B cell (primary cell): ENCODE measurements at regions not wholly inside any gene's neighbourhood (a gene's known extent, or its start where the extent isn't known, plus 50 kb on each side); places are given as distances from the start of the nearest gene placed in this dataset.
"Not testable (repeated sequence)": the region's sequence is repeated elsewhere in the genome, so short reads cannot be mapped to it uniquely, and the experiment has no call there.

Source experiments
- EZH2 ChIP-seq: IDR thresholded peaks from 2 replicates; pipeline ENCODE4 v1.6.1; 2012; ENCODE audit warnings: borderline replicate concordance, low read depth, mild to moderate bottlenecking, moderate library complexity, low read length; ENCODE audit not compliant: insufficient read depth, poor library complexity, severe bottlenecking
- TF ChIP-seq, protein P1 (sequence below): fragments of 200-600 bp; IDR thresholded peaks from one replicate; pipeline ENCODE4 v1.8.0; 2022; ENCODE audit warnings: antibody characterized with exemption, mild to moderate bottlenecking

DNA sequence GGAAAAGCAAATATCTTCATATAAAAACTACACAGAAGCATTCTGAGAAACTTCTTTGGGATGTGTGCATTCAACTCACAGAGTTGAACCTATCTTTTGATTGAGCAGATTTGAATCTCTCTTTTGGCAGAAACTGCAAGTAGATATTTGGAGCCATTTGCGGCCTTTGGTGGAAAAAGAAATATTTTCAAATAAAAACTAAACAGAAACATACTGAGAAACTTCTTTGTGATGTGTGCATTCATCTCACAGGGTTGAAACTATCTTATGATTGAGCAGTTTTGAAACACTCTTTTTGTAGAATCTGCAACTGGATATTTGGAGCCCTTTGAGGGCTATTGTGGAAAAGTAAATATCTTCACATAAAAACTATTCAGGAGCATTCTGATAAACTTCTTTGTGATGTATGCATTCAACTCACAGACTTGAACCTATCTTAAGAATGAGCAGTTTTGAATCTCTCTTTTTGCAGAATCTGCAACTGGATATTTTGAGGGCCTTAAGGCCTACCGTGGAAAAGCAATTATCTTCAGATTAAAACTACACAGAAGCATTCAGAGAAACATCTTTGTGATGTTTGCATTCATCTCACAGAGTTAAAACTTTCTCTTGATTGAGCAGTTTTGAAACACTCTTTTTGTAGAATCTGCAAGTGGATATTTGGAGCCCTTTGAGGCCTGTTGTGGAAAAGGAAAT is 4158.2 kb upstream of the OR11H1 start:
- TF ChIP-seq, protein P1, sequence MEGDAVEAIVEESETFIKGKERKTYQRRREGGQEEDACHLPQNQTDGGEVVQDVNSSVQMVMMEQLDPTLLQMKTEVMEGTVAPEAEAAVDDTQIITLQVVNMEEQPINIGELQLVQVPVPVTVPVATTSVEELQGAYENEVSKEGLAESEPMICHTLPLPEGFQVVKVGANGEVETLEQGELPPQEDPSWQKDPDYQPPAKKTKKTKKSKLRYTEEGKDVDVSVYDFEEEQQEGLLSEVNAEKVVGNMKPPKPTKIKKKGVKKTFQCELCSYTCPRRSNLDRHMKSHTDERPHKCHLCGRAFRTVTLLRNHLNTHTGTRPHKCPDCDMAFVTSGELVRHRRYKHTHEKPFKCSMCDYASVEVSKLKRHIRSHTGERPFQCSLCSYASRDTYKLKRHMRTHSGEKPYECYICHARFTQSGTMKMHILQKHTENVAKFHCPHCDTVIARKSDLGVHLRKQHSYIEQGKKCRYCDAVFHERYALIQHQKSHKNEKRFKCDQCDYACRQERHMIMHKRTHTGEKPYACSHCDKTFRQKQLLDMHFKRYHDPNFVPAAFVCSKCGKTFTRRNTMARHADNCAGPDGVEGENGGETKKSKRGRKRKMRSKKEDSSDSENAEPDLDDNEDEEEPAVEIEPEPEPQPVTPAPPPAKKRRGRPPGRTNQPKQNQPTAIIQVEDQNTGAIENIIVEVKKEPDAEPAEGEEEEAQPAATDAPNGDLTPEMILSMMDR = not testable (repeated sequence)
- TF ChIP-seq EZH2 = not testable (repeated sequence)
